Mucosa of stomach (tissue), 1 donor: ENCODE measurements at regions not wholly inside any gene's neighbourhood (a gene's known extent, or its start where the extent isn't known, plus 50 kb on each side); places are given as distances from the start of the nearest gene placed in this dataset.

Experiments used
- H3K27me3 ChIP-seq: one replicate; pipeline ENCODE4 v1.7.0; 2013; ENCODE audit warnings: mild to moderate bottlenecking, low read length; ENCODE audit not compliant: control insufficient read depth, insufficient read depth
- H3K36me3 ChIP-seq: one replicate; pipeline ENCODE4 v1.7.0; 2013; ENCODE audit warnings: low read length; ENCODE audit not compliant: control insufficient read depth, insufficient read depth
- H3K4me1 ChIP-seq: one replicate; pipeline ENCODE4 v1.7.0; 2013; ENCODE audit warnings: mild to moderate bottlenecking, low read length; ENCODE audit not compliant: control insufficient read depth, insufficient read depth
- H3K4me3 ChIP-seq: one replicate; pipeline ENCODE4 v1.7.0; 2013; ENCODE audit warnings: low read length
- H3K9ac ChIP-seq: one replicate; pipeline ENCODE4 v1.7.0; 2013; ENCODE audit warnings: mild to moderate bottlenecking, low read length, moderate library complexity
- H3K9me3 ChIP-seq: one replicate; pipeline ENCODE4 v1.7.0; 2013; ENCODE audit warnings: mild to moderate bottlenecking, low read length, moderate library complexity; ENCODE audit not compliant: control insufficient read depth
- donor health status: Pancreatic carcinoma.

DNA sequence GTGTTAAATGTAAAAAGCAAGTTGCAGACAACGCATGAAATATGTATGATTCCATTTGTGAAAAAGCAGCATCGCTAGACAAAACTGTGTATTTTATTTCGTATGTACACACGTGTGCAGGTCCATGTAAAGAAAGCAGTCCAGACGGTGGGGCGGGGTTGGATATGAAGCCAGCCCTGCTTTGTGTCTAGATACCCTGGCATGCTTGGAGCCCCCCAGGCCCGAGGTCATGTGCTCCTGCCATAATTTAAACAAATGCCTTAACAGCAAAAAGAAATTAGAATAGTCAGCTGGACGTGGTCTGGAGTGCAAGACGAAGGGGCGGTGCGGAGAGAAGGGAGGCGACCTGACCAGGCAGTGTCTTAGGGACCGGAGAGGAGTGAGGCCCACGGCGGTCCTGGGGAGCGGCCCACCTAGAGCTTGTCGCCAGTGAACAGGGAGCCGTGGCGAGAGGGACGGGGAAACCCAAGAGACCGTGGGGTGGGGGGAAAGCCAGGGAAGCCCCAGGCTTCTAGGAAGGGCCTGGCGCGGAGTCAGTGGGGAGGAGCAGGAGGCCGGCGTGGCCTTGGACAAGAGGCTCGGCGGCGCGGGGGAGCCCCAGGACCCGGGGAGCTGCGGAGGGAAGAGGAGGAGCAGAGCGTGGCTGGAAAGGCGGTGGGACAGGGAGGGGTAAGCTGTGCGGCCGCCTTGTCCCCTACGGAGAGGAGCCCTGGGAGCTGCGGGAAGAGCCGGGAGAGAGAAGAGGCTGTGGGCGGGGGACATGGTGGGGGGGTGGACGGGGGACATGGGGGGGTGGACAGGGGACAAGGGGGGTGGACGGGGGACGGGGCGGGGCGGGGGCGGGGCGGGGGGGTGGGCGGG is 118.5 kb upstream of the C14orf180 start:
- Histone ChIP-seq H3K4me3 (no peak overlapping the region), H3K9ac (no peak overlapping the region), H3K27me3 (peaks cover 27% of the 10 kb centered on the region), H3K9me3 (no peaks in the 10 kb centered on the region), H3K4me1 (no peaks in the 10 kb centered on the region), H3K36me3 (no peaks in the 10 kb centered on the region)

DNA sequence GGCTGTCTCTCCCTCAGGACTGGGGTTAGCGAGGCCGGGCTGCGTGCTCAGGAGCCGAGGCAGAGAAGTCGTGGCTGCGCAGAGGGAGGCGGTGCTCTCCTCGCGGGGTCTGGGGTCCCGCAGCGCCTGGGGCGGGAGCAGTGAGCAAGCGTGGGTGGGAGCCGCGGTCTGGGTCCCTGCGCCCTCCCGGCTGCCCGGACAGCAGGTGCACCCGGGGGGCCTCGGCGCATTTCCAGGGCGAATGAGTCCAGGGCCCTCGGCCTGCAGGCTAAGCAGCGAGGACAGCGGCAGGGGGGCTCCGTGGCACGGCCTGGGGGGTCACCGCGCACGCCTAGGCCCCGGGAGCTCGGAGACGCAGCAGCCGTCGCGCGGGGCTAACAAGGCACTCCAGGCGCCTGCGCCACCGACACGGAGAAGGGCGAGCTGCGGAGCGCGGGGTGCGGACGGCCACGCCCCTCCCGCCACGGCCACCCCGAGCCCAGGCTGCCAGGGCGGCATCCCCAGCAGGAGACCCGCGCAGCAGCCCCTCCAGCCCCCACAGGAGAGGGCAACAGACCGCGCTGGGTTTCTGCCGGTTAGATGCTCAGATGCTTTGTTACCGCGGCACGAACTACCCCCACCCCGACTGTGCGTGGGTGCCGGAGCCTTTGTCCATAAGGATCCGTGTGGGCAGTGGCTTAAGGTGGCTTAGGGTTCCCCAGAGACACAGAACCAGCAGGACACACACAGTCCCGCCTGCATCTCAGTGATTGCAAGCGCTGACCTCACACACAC is 117.7 kb upstream of the C14orf180 start:
- Histone ChIP-seq H3K36me3 (no peaks in the 10 kb centered on the region), H3K4me3 (no peak overlapping the region), H3K4me1 (no peaks in the 10 kb centered on the region), H3K9me3 (no peaks in the 10 kb centered on the region), H3K9ac (no peak overlapping the region), H3K27me3 (peaks cover 27% of the 10 kb centered on the region)

DNA sequence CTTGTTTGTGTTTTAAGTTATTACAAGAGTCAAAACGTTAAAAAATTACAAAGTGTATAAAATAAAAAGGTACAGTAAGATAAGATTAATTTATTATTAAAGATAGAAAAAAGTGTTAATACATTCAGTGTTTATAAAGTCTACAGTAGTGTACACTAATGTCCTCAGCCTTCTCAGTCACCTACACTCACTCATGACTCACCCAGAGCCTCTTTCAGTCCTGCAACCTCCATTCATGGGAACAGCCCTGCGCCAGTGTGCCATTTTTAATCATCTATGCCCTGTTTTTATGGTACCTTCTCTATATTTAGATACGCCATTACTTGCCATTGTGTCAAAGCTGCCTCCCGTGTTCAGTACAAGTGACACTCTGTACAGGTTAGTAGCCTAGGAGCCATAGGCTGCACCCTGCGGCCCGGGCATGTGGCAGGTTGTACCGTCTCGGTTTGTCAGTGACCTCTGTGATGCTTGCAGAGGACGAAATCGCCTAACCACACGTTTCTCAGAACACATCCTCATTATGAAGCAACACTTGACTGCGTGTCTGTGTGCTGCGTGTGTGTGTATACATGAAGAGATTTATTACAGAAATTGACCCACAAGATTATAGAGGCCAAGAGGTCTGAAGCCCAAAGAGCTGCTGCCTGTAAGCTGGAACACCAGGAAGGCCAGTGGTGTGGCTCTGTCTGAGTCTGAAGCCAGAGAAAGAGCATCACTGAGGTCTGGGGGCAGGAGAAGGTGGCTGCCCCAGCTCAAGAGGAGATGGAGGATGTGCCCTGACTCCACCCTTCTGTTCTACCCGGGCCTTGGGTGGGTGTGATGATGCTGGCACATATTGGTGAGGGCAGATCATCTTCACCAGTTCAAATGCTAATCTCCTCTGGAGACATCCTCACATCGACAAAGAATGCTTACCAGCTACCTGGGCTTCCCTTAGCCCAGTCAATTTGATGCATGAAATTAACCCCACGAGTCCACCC is 116.6 kb upstream of the C14orf180 start:
- Histone ChIP-seq H3K4me1 (no peaks in the 10 kb centered on the region), H3K36me3 (no peaks in the 10 kb centered on the region), H3K27me3 (peaks cover 27% of the 10 kb centered on the region), H3K9me3 (no peaks in the 10 kb centered on the region), H3K4me3 (no peak overlapping the region), H3K9ac (no peak overlapping the region)

DNA sequence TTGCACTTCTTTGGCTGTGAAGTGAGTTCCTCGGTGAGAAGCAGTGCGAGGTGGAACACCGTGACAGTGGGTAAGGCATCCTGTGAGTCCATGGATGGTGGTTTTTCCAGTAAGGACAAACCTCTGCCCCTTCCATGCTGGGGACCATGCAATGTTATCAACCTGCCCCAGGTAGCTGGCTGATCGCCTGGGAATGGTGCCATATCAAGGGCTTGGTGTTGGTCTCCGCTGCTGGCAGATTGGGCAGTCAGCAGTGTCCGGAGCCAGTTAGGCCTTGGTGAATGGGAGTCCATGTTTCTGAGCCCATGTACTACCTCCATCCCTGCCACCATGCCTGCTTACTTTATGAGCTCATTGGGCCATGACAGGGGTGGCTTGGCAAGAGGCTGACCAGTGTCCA is 114.7 kb upstream of the C14orf180 start:
- Histone ChIP-seq H3K27me3 (peaks cover 27% of the 10 kb centered on the region), H3K36me3 (no peaks in the 10 kb centered on the region), H3K9me3 (no peaks in the 10 kb centered on the region), H3K9ac (no peak overlapping the region), H3K4me3 (no peak overlapping the region), H3K4me1 (no peaks in the 10 kb centered on the region)

DNA sequence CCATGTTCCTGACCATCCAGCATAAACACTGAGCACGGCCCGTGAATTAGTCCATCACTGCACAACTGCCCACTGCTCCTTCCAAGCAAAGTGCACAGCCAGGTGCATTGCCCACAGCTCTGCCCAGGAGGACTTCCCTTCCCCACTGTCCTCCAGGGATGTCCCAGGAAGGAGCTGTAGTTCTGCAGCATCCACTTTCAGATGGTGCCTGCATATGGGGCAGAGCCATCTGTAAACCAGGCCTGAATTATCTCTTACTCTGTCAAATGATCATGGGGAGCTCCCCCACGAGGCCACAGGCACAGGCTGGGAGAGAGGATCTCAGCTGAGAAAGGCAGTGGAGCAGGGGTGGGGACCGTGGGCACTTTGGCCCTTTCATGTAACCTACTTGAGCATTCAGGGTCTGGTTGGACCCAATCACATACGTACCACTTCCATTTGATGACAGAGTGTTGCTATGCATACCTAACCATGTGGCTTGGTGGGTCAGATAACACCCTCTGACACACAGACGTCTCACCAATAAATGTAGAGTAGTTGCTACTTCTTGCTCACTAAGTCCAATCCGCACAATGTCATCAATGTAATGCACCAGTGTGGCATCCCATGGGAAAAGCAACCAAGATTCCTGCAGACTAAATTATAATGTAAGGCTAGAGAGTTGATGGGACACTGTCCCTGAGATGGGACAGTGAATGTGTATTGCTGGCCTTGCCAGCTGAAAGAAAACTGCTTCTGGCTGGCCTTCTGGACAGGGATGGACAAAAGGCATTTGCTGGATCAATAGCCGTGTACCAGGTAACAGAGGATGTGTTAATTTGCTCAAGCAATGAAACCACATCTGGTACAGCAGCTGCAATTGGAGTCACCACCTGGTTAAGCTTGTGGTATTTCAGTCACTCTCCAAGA is 113.8 kb upstream of the C14orf180 start:
- H3K36me3 ChIP-seq = no peaks in the 10 kb centered on the region

DNA sequence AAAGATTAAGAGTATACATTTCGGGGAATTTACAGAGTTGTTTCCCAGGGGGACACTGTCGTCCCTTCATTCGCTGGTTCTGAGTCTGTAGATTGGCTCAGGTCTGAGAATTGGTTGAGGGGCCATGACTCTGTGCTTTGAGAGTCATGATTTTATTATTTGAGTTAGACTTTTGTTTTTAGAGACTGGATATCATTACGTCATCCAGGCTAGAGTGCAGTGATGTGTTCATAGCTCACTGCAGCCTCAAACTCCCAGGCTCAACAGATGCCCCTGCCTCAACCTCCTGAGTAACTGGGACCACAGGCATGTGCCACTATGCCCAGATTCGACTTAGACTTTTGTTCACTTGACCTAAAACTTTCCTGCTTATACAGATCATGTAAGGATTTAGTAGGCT is 112.3 kb upstream of the C14orf180 start:
- Histone ChIP-seq H3K27me3 (peaks cover 10% of the 10 kb centered on the region), H3K4me1 (no peaks in the 10 kb centered on the region)

More for the DNA sequence above, 113.8 kb upstream of the C14orf180 start:
- Histone ChIP-seq H3K4me3 (no peak overlapping the region), H3K9ac (no peak overlapping the region), H3K9me3 (no peaks in the 10 kb centered on the region), H3K27me3 (peaks cover 21% of the 10 kb centered on the region), H3K4me1 (no peaks in the 10 kb centered on the region)

DNA sequence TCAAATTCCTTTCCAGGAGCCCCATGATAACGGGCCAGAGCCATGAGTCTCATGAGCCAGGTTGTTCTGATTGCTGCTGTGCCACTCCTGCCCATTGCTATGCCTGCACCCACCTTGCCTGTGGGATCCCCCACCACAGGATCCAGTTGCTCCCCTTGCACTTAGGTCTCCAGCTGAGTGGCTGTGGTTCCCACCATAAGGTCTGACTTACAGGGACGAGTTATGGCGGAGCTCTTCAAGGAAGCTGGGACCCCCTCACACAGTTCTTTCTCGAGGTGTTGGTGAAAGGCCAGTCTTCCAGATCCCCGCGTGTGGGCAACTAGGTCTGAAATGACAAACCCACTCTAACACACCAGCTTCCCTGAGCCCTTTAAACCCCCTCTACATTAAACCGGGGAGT is 111.9 kb upstream of the C14orf180 start:
- H3K4me3 ChIP-seq = no peak overlapping the region
- H3K9ac ChIP-seq = no peak overlapping the region
- H3K9me3 ChIP-seq = no peaks in the 10 kb centered on the region
- H3K36me3 ChIP-seq = no peaks in the 10 kb centered on the region
- H3K27me3 ChIP-seq = peaks cover 13% of the 10 kb centered on the region
- no peaks in the 10 kb centered on the region for H3K4me1 ChIP-seq

More for the DNA sequence above, 112.3 kb upstream of the C14orf180 start:
- H3K4me3 ChIP-seq = no peak overlapping the region
- H3K9me3 ChIP-seq = no peaks in the 10 kb centered on the region
- H3K36me3 ChIP-seq = no peaks in the 10 kb centered on the region
- H3K9ac ChIP-seq = no peak overlapping the region

DNA sequence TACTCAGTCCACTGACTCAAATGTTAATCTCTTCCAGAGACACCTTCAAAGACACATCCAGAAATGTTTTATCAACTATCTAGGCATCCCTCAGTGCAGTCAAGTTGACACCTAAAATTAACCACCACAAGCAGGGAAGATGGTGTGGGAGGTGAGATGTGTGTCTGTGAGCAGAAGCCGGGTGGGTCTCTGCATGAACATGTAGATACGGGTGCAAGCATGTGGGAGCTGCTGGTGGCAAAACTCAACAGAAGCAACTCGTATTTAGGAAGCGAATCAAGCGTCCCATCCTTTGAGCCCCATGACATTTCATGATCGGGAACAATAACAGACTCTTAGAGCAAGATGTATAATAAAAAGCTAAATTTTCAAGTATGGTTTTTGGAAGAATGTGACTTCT is 110.0 kb upstream of the C14orf180 start:
- peaks cover 9% of the 10 kb centered on the region for H3K27me3 ChIP-seq
- H3K4me1 ChIP-seq = no peaks in the 10 kb centered on the region
- no peaks in the 10 kb centered on the region for H3K36me3 ChIP-seq
- no peak overlapping the region for H3K9ac ChIP-seq
- H3K4me3 ChIP-seq = no peak overlapping the region
- no peaks in the 10 kb centered on the region for H3K9me3 ChIP-seq

DNA sequence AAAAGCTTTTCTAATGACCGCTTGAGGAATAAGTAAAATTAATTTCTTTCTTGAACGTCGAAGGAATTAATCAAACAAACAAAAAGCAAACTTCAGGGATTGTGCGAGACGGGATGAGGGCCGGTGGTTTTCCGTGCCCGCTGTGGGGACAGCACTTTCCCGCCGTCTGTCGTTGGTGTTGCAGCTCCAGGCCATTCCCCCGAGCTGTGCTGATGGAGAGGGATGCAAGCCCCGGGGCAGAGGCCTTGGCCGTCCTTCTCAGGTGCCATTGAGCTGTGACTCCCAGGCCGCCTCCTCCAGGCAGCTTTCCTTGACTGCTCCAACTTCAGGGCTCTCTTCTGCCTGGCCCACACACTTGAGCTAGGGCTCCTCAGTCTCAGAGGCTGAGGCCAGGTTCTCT is 109.0 kb upstream of the C14orf180 start:
- no peaks in the 10 kb centered on the region for H3K9me3 ChIP-seq
- no peak overlapping the region for H3K4me3 ChIP-seq
- peaks cover 9% of the 10 kb centered on the region for H3K27me3 ChIP-seq
- no peak overlapping the region for H3K9ac ChIP-seq
- H3K36me3 ChIP-seq = no peaks in the 10 kb centered on the region
- no peaks in the 10 kb centered on the region for H3K4me1 ChIP-seq

DNA sequence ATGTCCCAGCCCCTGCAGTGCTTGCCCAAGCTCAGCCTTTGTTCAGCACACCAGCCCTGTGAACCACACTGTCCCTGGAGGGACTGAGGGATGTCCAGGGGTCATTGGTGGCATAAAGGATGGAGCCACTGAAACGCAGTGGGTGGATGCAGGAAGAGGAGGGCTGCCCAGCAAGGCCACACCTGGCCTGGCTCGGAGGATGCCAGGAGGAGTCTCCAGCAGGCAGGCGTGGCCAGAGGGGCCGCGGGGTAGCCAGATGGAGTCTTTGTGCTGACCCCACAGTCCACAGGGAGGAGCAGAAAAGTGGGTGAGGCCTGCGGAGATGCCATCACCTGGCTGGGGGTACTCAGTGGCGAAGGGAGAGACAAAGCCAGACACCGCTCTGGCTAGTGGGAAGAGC is 108.5 kb upstream of the C14orf180 start:
- H3K36me3 ChIP-seq = no peaks in the 10 kb centered on the region
- H3K4me1 ChIP-seq = no peaks in the 10 kb centered on the region
- H3K9me3 ChIP-seq = no peaks in the 10 kb centered on the region
- peaks cover 9% of the 10 kb centered on the region for H3K27me3 ChIP-seq
- no peak overlapping the region for H3K9ac ChIP-seq
- H3K4me3 ChIP-seq = no peak overlapping the region

DNA sequence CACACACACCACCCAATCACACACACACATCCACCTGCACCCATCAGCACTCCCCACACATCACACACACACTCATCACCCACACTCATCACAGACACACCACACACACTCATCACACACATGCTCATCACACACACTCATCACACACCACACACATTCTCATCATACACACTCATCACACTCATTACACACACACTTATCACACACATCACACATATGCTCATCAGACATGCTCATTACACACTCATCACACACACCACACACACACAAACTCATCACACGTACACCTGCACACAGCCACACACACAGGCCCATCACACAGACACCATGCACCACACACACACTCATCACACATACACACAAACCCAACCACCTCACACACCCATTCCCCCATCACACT is 107.5 kb upstream of the C14orf180 start:
- H3K9me3 ChIP-seq = no peaks in the 10 kb centered on the region
- no peak overlapping the region for H3K9ac ChIP-seq
- H3K4me3 ChIP-seq = no peak overlapping the region
- H3K36me3 ChIP-seq = no peaks in the 10 kb centered on the region
- H3K4me1 ChIP-seq = no peaks in the 10 kb centered on the region
- peaks cover 9% of the 10 kb centered on the region for H3K27me3 ChIP-seq
